ENCODE measurements at regions not wholly inside any gene's neighbourhood (a gene's known extent, or its start where the extent isn't known, plus 50 kb on each side); places are given as distances from the start of the nearest gene placed in this dataset.
A peak's percentile ranks its signal among the peaks of the same experiment; 100 is the strongest.

- Histone ChIP-seq H3K27me3 (no peaks in the 10 kb centered on the region), H3K27ac (peak overlapping the region in 3 of 10 donors; percentile 3 to 14 (median 4)), H3K9me3 (no peaks in the 10 kb centered on the region), H3K4me3 (no peak overlapping the region), H3K36me3 (no peaks in the 10 kb centered on the region), H3K4me1 (peaks cover 0 to 35% (median 21%) of the 10 kb centered on the region in 9 donors)
- intact Hi-C loops (cut with DNase I): loop anchor here in 4 of 10 donors (5.0 to 10.0 kb wide), 5 partner anchors 43 to 267 kb away; no protein-coding TSS in a partner anchor
- peak in 7 of 8 donors; percentile 67 to 88 (median 81) for ATAC-seq
- no peak for DNase-seq
- no peak for TF ChIP-seq CTCF (IDR thresholded peaks at IDR 0.05)
Measured at GRCh38 chr6:53439556-53439955, 90.8 kb upstream of the ELOVL5 start.

GRCh38 chr6:53437557-53438202 lies 88.9 kb upstream of the ELOVL5 start:
- no peak overlapping the region for H3K4me3 ChIP-seq
- DNase-seq (peak in 1 of 2 donors; percentile 8), ATAC-seq (peak in 6 of 8 donors; percentile 44 to 74 (median 62))
- H3K4me1 ChIP-seq: peaks cover 0 to 43% (median 21%) of the 10 kb centered on the region in 9 donors
- peak in 8 of 9 donors; percentile 39 to 65 (median 59) for TF ChIP-seq CTCF (IDR thresholded peaks at IDR 0.05)
- no peaks in the 10 kb centered on the region for H3K9me3 ChIP-seq
- no peaks in the 10 kb centered on the region for H3K27me3 ChIP-seq
- no peak overlapping the region for H3K27ac ChIP-seq
- intact Hi-C loops (cut with DNase I): loop anchor here in 5 of 10 donors (2.0 to 10.0 kb wide), 7 partner anchors 45 to 265 kb away; no protein-coding TSS in a partner anchor
- 54 to 59% methylated on average over 5 of the region's 5 CpGs for WGBS, 2 donors
- H3K36me3 ChIP-seq: no peaks in the 10 kb centered on the region

DNA sequence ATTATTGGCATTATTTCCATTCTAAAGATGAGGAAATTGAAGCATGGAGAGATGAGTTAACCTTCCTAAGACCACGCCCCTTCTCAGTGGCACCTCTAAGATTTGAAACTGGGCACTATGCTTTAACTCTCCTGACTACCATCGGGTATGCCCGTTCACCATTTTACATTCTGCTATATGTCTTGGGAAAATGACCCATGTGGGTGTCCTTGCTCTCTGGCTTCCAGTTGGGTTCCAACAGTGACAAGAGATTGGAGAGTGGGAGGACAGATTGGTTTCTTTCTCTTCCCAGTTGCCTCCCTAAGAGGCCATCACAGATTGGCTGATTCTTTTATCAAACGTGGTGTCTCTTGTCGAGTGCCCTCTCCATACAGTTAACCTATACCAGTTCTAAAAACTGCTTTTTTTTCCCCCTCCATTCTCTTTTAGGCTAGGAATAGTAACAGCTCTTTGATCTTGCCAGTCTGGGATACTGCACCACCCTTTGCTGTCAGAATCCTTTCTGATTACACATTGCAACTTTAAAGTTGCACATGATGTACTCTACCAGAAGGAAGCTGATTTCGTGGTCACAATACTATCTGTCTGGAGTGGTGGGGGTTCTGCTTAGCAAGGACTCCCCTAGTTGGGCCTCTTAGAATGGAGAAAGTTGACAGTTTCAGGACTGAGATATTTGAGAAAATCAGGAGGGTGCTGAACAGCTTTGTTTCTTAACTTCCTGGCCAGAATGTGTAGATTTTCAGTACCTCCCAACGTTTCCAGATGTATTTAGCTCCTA lies 88.0 kb upstream of the ELOVL5 start:
- Histone ChIP-seq H3K4me1 (peaks cover 0 to 52% (median 21%) of the 10 kb centered on the region in 9 donors), H3K9me3 (no peaks in the 10 kb centered on the region), H3K27me3 (no peaks in the 10 kb centered on the region), H3K36me3 (no peaks in the 10 kb centered on the region), H3K27ac (no peak overlapping the region), H3K4me3 (no peak overlapping the region)
- peak in 1 of 8 donors; percentile 65 for ATAC-seq
- TF ChIP-seq CTCF (IDR thresholded peaks at IDR 0.05): no peak
- DNase-seq: no peak
- WGBS, 2 donors: 54 to 66% methylated on average over 7 of the region's 7 CpGs
- intact Hi-C loops (cut with DNase I): loop anchor here in 5 of 10 donors (2.0 to 10.0 kb wide), 7 partner anchors 46 to 264 kb away; no protein-coding TSS in a partner anchor

- Histone ChIP-seq H3K4me1 (peaks cover 0 to 32% (median under 1%) of the 10 kb centered on the region in 9 donors), H3K36me3 (no peaks in the 10 kb centered on the region), H3K4me3 (no peak overlapping the region), H3K27ac (no peak overlapping the region), H3K27me3 (no peaks in the 10 kb centered on the region), H3K9me3 (no peaks in the 10 kb centered on the region)
- WGBS, 2 donors: 93 to 97% methylated on average over 2 of the region's 2 CpGs
- DNase-seq (no peak), ATAC-seq (no peak)
- intact Hi-C loops (cut with DNase I): loop anchor here in 2 of 10 donors (10.0 kb wide), 3 partner anchors 51 to 259 kb away; no protein-coding TSS in a partner anchor
- no peak for TF ChIP-seq CTCF (IDR thresholded peaks at IDR 0.05)
Measured at GRCh38 chr6:53433951-53434285, 85.2 kb upstream of the ELOVL5 start.
